ENCODE measurements at regions not wholly inside any gene's neighbourhood (a gene's known extent, or its start where the extent isn't known, plus 50 kb on each side); places are given as distances from the start of the nearest gene placed in this dataset.

DNA sequence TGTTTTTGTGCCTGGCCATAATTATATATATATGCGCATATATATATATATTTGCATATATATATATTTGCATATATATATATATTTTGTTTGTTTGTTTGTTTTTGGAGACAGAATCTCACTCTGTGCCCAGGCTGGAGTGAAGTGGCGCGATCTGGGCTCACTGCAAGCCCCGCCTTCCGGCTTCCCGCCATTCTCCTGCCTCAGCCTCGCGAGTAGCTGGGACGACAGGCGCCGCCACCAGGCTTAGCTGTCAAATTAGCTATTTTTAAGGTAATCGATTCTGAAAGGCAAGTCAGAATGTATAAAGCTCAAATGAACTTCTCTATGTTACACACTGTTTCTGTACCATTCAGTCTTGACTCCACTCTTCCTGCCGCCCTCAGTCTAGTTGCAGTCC lies 273.3 kb downstream of the TRIML1 start:
- TF ChIP-seq, protein P1, sequence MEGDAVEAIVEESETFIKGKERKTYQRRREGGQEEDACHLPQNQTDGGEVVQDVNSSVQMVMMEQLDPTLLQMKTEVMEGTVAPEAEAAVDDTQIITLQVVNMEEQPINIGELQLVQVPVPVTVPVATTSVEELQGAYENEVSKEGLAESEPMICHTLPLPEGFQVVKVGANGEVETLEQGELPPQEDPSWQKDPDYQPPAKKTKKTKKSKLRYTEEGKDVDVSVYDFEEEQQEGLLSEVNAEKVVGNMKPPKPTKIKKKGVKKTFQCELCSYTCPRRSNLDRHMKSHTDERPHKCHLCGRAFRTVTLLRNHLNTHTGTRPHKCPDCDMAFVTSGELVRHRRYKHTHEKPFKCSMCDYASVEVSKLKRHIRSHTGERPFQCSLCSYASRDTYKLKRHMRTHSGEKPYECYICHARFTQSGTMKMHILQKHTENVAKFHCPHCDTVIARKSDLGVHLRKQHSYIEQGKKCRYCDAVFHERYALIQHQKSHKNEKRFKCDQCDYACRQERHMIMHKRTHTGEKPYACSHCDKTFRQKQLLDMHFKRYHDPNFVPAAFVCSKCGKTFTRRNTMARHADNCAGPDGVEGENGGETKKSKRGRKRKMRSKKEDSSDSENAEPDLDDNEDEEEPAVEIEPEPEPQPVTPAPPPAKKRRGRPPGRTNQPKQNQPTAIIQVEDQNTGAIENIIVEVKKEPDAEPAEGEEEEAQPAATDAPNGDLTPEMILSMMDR (IDR thresholded peaks at IDR 0.05; ENCODE audit: extremely low read depth, insufficient read depth, missing control alignments): no peak
- no peak for DNase-seq (ENCODE audit: low spot score)
- in situ Hi-C loops (cut with MboI; ENCODE audit: low pct_unique_long_range_greater_than_20kb, low sequenced_read_pairs, unreplicated experiment): no loop called here

DNA sequence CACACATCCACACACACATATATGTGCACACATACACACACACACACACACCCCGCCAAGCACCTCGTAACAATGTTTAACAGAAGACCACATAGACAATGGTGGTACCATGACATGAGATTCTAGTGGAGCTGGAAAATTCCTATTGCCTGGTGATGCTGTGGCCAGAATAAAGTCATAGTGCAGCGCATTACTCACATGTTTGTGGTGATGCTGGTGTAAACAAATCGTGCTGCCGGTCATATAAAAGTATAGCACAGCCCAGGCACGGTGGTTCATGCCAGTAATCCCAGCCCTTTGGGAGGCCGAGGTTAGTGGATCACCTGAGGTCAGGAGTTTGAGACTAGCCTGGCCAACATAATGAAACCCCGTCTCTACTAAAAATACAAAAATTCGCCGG lies 275.2 kb downstream of the TRIML1 start:
- DNase-seq (ENCODE audit: low spot score): no peak
- in situ Hi-C loops (cut with MboI; ENCODE audit: low pct_unique_long_range_greater_than_20kb, low sequenced_read_pairs, unreplicated experiment): no loop called here
- TF ChIP-seq, protein P1 (IDR thresholded peaks at IDR 0.05; ENCODE audit: extremely low read depth, insufficient read depth, missing control alignments): no peak

DNA sequence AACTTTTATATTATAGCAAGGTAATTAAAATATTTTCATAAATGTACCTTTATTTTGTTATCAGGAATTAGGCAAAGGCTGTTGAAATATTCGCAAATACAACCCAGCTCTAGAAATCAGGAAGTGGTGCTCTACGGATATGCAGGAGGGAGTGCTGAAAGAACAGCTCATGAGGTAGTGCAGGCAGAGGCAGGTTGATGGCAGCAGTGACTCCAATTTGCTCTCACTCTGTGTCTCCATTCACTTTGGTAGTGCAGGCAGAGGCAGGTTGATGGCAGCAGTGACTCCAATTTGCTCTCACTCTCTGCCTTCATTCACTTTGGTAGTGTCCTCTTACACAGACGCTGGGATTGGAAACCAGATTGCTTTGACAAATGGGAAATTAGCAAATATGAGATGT lies 277.9 kb downstream of the TRIML1 start:
- in situ Hi-C loops (cut with MboI; ENCODE audit: low pct_unique_long_range_greater_than_20kb, low sequenced_read_pairs, unreplicated experiment): no loop called here
- no peak for DNase-seq (ENCODE audit: low spot score)
- TF ChIP-seq, protein P1 (IDR thresholded peaks at IDR 0.05; ENCODE audit: extremely low read depth, insufficient read depth, missing control alignments): no peak

DNA sequence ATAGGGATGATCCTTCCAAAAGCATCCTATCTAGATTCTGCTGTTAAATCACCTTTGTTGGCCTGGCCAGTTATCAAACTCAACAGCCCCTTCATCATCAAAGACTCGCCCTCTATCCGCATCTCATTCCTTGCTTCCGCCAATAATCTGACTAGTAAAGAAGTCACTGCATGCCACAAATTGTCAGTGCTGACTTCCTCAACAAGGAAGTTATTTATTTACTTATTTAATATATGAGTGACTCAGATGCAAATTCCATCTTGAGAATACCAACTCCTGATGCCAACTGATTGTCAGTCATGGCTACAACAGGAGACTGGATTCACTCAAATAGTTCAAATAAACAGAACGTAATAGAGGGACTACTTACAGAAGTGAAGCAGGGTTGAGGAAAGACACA lies 283.8 kb downstream of the TRIML1 start:
- in situ Hi-C loops (cut with MboI; ENCODE audit: low pct_unique_long_range_greater_than_20kb, low sequenced_read_pairs, unreplicated experiment): no loop called here
- TF ChIP-seq, protein P1 (IDR thresholded peaks at IDR 0.05; ENCODE audit: extremely low read depth, insufficient read depth, missing control alignments): no peak
- no peak for DNase-seq (ENCODE audit: low spot score)

DNA sequence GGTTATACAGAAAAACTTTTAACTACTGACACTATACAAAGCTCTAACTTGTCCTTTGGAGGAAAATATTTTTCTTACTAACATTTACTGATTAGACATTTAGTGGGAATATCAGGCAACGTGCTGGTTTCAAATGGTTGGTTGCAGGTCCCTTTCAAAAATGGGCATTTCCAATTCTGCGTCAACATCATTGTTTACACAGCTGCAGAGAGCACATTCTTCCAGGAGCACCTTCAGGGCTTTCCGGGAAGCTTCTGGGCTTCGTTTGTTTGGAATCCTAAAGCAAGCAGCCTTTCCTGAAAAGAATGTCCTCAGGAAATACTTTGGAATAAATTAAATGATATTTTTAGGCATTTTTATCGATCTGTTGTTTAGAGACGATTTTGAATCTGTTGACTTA lies 289.7 kb downstream of the TRIML1 start:
- in situ Hi-C loops (cut with MboI; ENCODE audit: low pct_unique_long_range_greater_than_20kb, low sequenced_read_pairs, unreplicated experiment): no loop called here
- no peak for DNase-seq (ENCODE audit: low spot score)
- TF ChIP-seq, protein P1 (IDR thresholded peaks at IDR 0.05; ENCODE audit: extremely low read depth, insufficient read depth, missing control alignments): no peak

DNA sequence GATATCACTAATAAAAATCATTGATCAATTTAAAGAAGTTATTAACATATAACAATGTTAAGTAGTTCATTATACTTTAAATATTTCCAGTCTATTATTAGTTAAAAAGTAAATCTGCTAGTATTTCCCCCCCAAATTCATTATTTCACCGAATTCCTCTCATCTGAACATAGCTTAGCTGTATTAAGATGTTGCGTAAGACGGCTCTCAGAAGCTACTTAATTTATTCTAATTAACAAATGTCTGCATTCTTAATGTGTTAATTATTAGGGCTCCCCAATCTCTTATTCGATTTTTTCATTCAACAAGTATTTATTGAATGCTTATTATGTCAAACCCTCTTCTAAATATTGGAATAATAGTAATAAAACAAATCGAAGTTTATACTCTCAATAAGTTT lies 290.7 kb downstream of the TRIML1 start:
- TF ChIP-seq, protein P1 (IDR thresholded peaks at IDR 0.05; ENCODE audit: extremely low read depth, insufficient read depth, missing control alignments): no peak
- no peak for DNase-seq (ENCODE audit: low spot score)
- in situ Hi-C loops (cut with MboI; ENCODE audit: low pct_unique_long_range_greater_than_20kb, low sequenced_read_pairs, unreplicated experiment): no loop called here

DNA sequence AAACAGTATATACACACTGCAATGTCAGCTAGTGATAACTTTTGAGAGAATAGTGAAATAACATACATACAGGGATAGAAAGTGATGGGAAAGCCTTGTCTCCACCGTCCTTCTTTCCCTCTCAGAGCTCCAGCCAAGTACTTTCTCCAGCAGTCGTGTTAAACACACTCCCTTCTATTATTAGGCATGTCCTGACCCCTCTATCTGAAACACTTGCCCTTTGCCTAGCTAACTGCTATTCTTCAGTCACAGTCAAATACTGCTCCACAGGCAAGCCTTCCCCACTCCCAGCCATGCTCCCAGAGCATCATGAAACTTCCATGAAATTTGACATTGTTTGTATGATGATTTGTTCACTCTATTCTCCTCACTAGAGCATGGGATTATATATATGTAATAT lies 291.1 kb downstream of the TRIML1 start:
- no peak for DNase-seq (ENCODE audit: low spot score)
- in situ Hi-C loops (cut with MboI; ENCODE audit: low pct_unique_long_range_greater_than_20kb, low sequenced_read_pairs, unreplicated experiment): no loop called here
- TF ChIP-seq, protein P1 (IDR thresholded peaks at IDR 0.05; ENCODE audit: extremely low read depth, insufficient read depth, missing control alignments): no peak
